ENCODE measurements at regions not wholly inside any gene's neighbourhood (a gene's known extent, or its start where the extent isn't known, plus 50 kb on each side); places are given as distances from the start of the nearest gene placed in this dataset.

- no peak for DNase-seq (ENCODE audit: low read depth)
Observed at GRCh38 chr3:102183186-102183585, 251.6 kb upstream of the ZPLD1 start.

DNA sequence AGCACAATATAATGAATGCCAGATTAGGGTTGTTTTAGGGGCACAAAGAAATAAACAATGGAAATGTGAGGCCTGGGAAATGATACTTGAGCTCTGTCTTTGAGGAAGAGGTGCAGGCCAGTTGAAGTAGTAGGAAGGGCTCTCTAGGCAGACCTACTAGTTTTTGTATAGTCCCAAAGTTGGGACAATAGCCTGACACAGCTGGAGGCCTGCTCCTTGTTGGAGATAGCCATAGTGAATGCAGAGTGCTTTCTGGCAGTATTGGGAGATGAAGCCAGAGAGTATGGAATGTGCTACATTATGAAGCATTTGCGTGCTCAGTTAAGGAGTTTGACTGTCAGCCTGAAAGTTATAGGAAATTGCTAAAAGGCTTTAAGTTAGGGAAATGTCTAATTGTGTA, 251.2 kb upstream of the ZPLD1 start:
- no peak for DNase-seq (ENCODE audit: low read depth)

- DNase-seq (ENCODE audit: low read depth), result no peak
Observed at GRCh38 chr3:102189541-102189940, 245.3 kb upstream of the ZPLD1 start.

- no peak for DNase-seq (ENCODE audit: low read depth)
Observed at GRCh38 chr3:102189956-102190723, 244.7 kb upstream of the ZPLD1 start.

DNA sequence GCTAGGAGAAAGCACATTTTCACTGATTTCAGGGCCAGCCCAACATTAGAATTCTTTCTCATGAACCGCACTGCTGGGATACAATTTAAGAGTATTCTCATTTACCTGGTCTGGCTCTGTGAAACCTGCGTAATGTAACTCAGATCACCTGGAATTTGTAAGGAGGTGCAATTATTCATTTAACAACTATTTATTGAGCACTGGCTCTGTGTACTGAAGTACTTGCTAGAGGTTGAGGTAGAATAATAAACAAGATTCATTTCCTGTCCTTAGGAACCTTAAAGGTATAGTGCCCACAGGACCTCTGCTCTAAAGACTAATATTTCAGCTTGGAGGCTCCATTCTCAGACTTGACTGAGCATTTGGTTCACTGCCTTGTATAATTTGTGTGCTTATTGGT, 242.2 kb upstream of the ZPLD1 start:
- DNase-seq (ENCODE audit: low read depth), result no peak

GRCh38 chr3:102193255-102193654, 241.6 kb upstream of the ZPLD1 start:
- no peak for DNase-seq (ENCODE audit: low read depth)

DNA sequence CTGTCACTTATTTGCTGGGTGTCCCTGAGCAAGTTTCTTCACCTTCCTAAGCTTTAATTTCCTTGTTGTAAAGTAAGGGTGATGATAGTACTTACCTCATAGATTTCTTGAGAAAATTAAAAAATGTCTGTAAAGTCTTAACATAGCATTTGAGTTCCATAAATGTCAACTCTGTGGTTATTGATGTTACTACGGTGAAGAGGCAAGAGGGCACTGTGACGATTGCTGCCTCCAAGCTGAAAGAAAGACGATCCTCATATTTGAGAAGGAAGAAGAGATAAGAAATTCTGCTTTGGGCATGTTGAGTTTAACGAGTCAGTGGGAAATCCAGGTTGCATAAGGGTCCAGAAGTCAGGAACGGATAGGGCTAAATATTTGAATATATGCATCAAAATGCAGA, 240.8 kb upstream of the ZPLD1 start:
- DNase-seq (ENCODE audit: low read depth), result no peak

DNA sequence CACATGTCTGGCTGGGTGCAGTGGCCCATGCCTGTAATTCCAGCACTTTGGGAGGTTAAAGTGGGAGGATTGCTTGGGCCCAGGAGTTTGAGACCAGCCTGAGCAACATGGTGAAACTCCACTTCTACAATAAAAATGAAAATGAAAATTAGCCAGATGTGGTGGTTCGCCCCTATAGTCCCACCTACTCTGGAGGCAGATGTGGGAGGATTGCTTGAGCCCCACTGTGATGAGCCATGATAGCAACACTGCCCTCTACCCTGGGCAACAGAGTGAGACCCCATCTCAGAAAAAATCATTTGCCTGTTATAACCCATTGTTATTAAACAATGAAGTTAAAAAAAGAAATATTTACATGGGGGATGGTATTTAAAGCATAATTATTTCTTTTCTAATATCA, 240.1 kb upstream of the ZPLD1 start:
- no peak for DNase-seq (ENCODE audit: low read depth)

DNA sequence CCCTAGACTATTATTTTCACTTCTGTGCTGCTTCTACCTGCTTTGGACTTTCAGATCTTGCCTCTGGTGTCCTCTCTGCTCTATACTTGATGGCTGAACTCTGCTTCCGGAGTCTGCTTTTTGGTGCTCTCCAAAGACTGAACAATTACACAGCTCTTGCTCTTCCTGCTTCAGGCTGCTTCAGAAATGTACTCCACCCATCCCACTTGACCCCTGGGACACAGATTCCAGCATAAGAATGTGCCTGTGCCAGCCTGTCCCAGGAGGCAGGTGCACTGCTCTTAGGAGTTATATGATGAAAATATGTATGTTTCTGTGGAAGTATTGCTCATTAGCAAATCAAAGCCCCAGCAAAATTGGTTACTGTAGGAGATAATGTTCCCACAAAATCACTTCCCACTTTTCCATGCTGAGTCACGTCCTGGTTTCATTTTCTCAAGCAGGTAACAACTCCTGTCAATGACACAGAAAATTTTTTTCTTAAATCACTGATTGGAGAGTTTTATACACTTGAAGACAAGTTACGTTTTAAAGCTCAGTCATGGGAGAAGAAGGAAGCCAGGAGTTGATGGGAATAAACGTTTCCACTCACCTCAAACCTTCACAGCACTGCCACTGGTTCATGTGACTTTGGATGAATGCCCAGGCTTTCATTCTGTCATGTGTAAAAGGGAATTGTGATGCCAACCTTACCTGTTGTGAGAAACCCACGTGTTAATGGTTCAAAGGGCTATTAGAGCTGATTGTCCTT, 239.4 kb upstream of the ZPLD1 start:
- no peak for DNase-seq (ENCODE audit: low read depth)

GRCh38 chr3:102200126-102200525, 234.7 kb upstream of the ZPLD1 start:
- DNase-seq (ENCODE audit: low read depth), result no peak

- no peak for DNase-seq (ENCODE audit: low read depth)
Observed at GRCh38 chr3:102200560-102200959, 234.3 kb upstream of the ZPLD1 start.

- DNase-seq (ENCODE audit: low read depth), result no peak
Observed at GRCh38 chr3:102205647-102206046, 229.2 kb upstream of the ZPLD1 start.

- no peak for DNase-seq (ENCODE audit: low read depth)
Observed at GRCh38 chr3:102206511-102207031, 228.2 kb upstream of the ZPLD1 start.

- no peak for DNase-seq (ENCODE audit: low read depth)
Observed at GRCh38 chr3:102207151-102207571, 227.7 kb upstream of the ZPLD1 start.

DNA sequence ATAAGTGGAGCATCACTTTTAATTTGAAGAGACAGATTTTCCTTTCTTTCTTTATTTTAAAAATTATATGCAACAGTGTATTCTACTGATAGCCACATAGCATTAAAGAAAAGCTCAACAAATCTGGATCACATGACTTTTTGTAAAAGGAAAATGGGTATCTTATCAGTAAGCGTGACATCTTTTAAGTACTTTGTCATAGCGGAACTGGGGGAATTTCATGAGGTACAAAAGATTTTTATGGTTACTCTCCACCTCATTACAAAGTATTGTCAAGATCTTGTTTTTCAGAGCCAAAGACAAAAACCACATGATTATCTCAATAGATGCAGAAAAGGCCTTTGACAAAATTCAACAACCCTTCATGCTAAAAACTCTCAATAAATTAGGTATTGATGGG, 219.6 kb upstream of the ZPLD1 start:
- no peak for DNase-seq (ENCODE audit: low read depth)

- DNase-seq (ENCODE audit: low read depth), result no peak
Observed at GRCh38 chr3:102223132-102223531, 211.7 kb upstream of the ZPLD1 start.

DNA sequence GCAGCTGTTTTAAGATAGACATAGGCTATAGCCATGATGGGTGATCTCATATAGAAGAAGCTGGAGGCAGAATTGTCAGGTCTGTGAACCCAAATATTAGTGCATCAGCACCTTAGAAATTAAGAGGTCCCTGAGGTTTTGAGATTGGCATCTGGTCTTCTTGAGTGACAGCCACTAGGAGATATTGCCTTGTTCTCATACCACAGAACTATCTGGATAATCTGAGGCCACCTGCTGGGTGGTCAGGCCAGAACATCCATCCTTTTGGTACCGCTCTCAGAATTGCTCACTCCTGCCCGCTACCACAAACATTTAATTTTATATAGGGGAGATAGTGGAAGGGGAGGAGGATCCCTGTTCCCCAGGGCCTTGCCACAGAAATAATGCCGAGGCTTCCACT, 210.6 kb upstream of the ZPLD1 start:
- DNase-seq (ENCODE audit: low read depth), result no peak

GRCh38 chr3:102225005-102225404, 209.8 kb upstream of the ZPLD1 start:
- DNase-seq (ENCODE audit: low read depth), result no peak

- DNase-seq (ENCODE audit: low read depth), result no peak
Observed at GRCh38 chr3:102225407-102226132, 209.2 kb upstream of the ZPLD1 start.

GRCh38 chr3:102226463-102226862, 208.4 kb upstream of the ZPLD1 start:
- no peak for DNase-seq (ENCODE audit: low read depth)

DNA sequence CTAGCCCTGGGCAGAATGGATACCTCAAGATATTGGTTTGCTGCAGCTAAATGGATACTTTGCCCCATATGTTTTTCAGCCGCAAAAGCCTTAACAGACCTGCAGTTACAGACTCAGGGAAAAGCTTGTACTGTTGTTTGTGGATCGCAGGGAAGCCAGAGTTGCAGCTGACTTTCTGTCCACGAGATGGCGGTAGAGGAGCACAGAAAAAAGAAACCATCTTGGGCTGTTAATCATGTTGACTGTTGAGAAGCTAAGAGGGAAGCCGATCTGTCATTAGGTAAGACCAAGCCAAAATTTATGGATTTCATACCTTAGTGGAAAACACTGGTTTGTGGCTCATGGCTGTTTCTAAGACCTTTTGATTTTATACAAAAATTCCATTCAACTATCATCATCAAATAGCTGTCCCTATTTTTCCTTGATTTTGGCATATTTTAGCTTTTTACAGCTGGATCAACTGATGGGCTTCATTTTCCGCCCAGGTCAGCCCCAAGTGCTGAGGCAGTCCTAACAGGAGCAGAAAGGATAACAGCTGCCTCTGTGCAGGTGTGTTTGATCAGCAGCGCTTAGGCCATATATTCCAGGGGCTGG, 205.7 kb upstream of the ZPLD1 start:
- DNase-seq (ENCODE audit: low read depth), result peak; percentile 61

DNA sequence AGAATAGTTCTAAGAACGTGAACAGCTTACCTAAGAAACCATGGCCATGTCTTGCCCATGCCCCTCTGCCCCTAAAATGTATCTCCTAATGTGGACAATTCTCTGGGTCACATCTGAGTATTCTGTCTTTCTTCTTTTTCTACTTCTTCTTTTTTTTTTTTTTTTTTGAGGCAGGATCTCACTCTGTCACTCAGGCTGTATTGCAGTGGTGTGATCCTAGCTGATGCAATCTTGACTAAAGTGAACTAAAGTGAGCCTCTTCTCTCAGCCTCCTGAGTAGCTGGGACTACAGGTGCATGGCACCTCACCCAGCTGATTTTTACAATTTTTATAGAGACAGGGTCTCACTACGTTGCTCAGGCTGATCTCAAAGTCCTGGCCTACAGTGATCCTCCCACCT, 204.8 kb upstream of the ZPLD1 start:
- DNase-seq (ENCODE audit: low read depth), result no peak
